ENCODE measurements at regions not wholly inside any gene's neighbourhood (a gene's known extent, or its start where the extent isn't known, plus 50 kb on each side); places are given as distances from the start of the nearest gene placed in this dataset.

DNA sequence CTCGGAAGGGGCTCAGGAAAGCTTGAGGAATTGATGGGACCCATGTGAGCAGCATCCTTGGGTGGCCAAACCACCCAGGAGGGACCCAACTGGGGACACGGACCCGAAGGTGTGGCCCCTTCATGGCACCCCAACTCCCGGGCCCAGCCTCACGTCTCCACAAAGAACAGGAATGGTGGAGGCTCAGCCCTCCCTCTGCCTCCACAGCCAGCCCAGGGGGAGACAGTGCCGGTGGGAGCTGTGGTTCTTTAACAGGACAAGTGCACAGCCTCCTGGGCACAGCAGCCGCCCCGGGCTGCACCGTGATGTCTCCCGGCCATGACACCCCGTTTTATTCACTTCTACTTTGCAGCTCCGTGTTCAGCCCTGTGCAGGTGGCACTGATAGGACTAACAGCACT, 587.2 kb downstream of the BRD1 start:
- TF ChIP-seq EZH2phosphoT487 (conservative IDR thresholded peaks at IDR 0.05; ENCODE audit: low read length), result no peak
- TF ChIP-seq, protein P1, sequence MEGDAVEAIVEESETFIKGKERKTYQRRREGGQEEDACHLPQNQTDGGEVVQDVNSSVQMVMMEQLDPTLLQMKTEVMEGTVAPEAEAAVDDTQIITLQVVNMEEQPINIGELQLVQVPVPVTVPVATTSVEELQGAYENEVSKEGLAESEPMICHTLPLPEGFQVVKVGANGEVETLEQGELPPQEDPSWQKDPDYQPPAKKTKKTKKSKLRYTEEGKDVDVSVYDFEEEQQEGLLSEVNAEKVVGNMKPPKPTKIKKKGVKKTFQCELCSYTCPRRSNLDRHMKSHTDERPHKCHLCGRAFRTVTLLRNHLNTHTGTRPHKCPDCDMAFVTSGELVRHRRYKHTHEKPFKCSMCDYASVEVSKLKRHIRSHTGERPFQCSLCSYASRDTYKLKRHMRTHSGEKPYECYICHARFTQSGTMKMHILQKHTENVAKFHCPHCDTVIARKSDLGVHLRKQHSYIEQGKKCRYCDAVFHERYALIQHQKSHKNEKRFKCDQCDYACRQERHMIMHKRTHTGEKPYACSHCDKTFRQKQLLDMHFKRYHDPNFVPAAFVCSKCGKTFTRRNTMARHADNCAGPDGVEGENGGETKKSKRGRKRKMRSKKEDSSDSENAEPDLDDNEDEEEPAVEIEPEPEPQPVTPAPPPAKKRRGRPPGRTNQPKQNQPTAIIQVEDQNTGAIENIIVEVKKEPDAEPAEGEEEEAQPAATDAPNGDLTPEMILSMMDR (IDR thresholded peaks at IDR 0.05; ENCODE audit: insufficient read depth, low read length, poor library complexity, severe bottlenecking), result no peak
